Astrocyte (in vitro differentiated cells and primary cell): ENCODE measurements at regions not wholly inside any gene's neighbourhood (a gene's known extent, or its start where the extent isn't known, plus 50 kb on each side); places are given as distances from the start of the nearest gene placed in this dataset.

Experiments
- DNase-seq: peaks from one replicate; pipeline ENCODE4 v3.0.0-alpha.2; 2010; ENCODE audit warnings: low read depth
- FAIRE-seq: peaks from 2 replicates; lab custom pipeline; 2011; peaks lifted over from hg19 to GRCh38; lab: Jason Lieb, UNC
- H2AFZ ChIP-seq: 2 replicates; pipeline ENCODE4 v1.6.0; 2012; ENCODE audit warnings: low read depth, low read length, inconsistent platforms
- H3K27ac ChIP-seq: 2 replicates; pipeline ENCODE4 v1.5.1; 2011; ENCODE audit warnings: low read depth, low read length, inconsistent platforms
- H3K27me3 ChIP-seq: 2 replicates; pipeline ENCODE4 v1.6.0; 2011; ENCODE audit warnings: low read length, inconsistent platforms; ENCODE audit not compliant: insufficient read depth
- H3K36me3 ChIP-seq: 2 replicates; pipeline ENCODE4 v1.5.1; 2011; ENCODE audit warnings: low read length, inconsistent platforms; ENCODE audit not compliant: insufficient read depth
- H3K4me1 ChIP-seq: 2 replicates; pipeline ENCODE4 v1.5.1; 2011; ENCODE audit warnings: low read length, inconsistent platforms; ENCODE audit not compliant: insufficient read depth
- H3K4me2 ChIP-seq: 2 replicates; pipeline ENCODE4 v1.6.0; 2012; ENCODE audit warnings: low read length, inconsistent platforms
- H3K4me3 ChIP-seq: 2 replicates; pipeline ENCODE4 v1.5.1; 2011; ENCODE audit warnings: low read depth, mild to moderate bottlenecking, low read length, inconsistent platforms; ENCODE audit not compliant: insufficient read depth
- H3K79me2 ChIP-seq: 2 replicates; pipeline ENCODE4 v1.6.0; 2012; ENCODE audit warnings: mild to moderate bottlenecking, low read length, inconsistent platforms; ENCODE audit not compliant: insufficient read depth
- H3K9ac ChIP-seq: 2 replicates; pipeline ENCODE4 v1.6.0; 2012; ENCODE audit warnings: mild to moderate bottlenecking, low read length, inconsistent platforms
- H3K9me3 ChIP-seq: 2 replicates; pipeline ENCODE4 v1.5.1; 2012; ENCODE audit warnings: low read depth, mild to moderate bottlenecking, low read length, inconsistent platforms; ENCODE audit not compliant: insufficient read depth
- H4K20me1 ChIP-seq: 2 replicates; pipeline ENCODE4 v1.6.0; 2012; ENCODE audit warnings: low read length, inconsistent platforms; ENCODE audit not compliant: insufficient read depth
- H3K27ac Mint-ChIP-seq: one replicate; pipeline ENCODE4 v1.8.0; 2021; ENCODE audit warnings: mild to moderate bottlenecking, mixed read lengths; ENCODE audit not compliant: unreplicated experiment
- H3K27me3 Mint-ChIP-seq: one replicate; pipeline ENCODE4 v1.8.0; 2021; ENCODE audit warnings: low read depth, mixed read lengths; ENCODE audit not compliant: unreplicated experiment
- H3K36me3 Mint-ChIP-seq: one replicate; pipeline ENCODE4 v1.8.0; 2021; ENCODE audit warnings: low read depth, mixed read lengths; ENCODE audit not compliant: unreplicated experiment
- H3K4me1 Mint-ChIP-seq: one replicate; pipeline ENCODE4 v1.8.0; 2021; ENCODE audit warnings: low read depth, mixed read lengths; ENCODE audit not compliant: unreplicated experiment
- H3K4me3 Mint-ChIP-seq: one replicate; pipeline ENCODE4 v1.8.0; 2021; ENCODE audit warnings: mild to moderate bottlenecking, moderate library complexity, mixed read lengths; ENCODE audit not compliant: unreplicated experiment
- H3K9me3 Mint-ChIP-seq: one replicate; pipeline ENCODE4 v1.8.0; 2021; ENCODE audit warnings: mild to moderate bottlenecking, mixed read lengths; ENCODE audit not compliant: unreplicated experiment
- CTCF ChIP-seq: IDR thresholded peaks from 2 replicates; pipeline ENCODE4 v1.5.1; 2011; ENCODE audit warnings: low read depth, mild to moderate bottlenecking, inconsistent platforms, low read length, moderate library complexity; ENCODE audit not compliant: insufficient read depth
- EZH2 ChIP-seq: IDR thresholded peaks from 2 replicates; pipeline ENCODE4 v1.6.1; 2012; ENCODE audit warnings: mild to moderate bottlenecking, low read length, inconsistent platforms; ENCODE audit not compliant: insufficient read depth

GRCh38 chr7:86925221-86925620 lies 134.2 kb downstream of the ELAPOR2 start:
- no peaks in the 10 kb centered on the region for H3K36me3 Mint-ChIP-seq
- Histone ChIP-seq H3K9ac (no peak overlapping the region), H3K4me2 (no peak overlapping the region), H3K36me3 (no peaks in the 10 kb centered on the region), H3K4me1 (no peaks in the 10 kb centered on the region), H3K9me3 (no peaks in the 10 kb centered on the region), H3K27me3 (no peaks in the 10 kb centered on the region), H3K79me2 (no peaks in the 10 kb centered on the region), H3K4me3 (no peak overlapping the region), H4K20me1 (no peaks in the 10 kb centered on the region), H2AFZ (no peak overlapping the region), H3K27ac (no peak overlapping the region)
- H3K4me1 Mint-ChIP-seq: no peaks in the 10 kb centered on the region
- no peak overlapping the region for H3K27ac Mint-ChIP-seq
- FAIRE-seq (no peak), DNase-seq (no peak)
- H3K9me3 Mint-ChIP-seq: no peaks in the 10 kb centered on the region
- no peak overlapping the region for H3K4me3 Mint-ChIP-seq
- no peaks in the 10 kb centered on the region for H3K27me3 Mint-ChIP-seq
- TF ChIP-seq CTCF: no peak
- no peak for TF ChIP-seq EZH2

GRCh38 chr7:86923527-86923926 lies 135.9 kb downstream of the ELAPOR2 start:
- H3K4me1 Mint-ChIP-seq: no peaks in the 10 kb centered on the region
- no peaks in the 10 kb centered on the region for H3K36me3 Mint-ChIP-seq
- no peak for FAIRE-seq

More at GRCh38 chr7:86923527-86923926, 135.9 kb downstream of the ELAPOR2 start:
- H3K9me3 ChIP-seq: no peaks in the 10 kb centered on the region
- Mint-ChIP-seq H3K9me3 (no peaks in the 10 kb centered on the region), H3K4me3 (no peak overlapping the region), H3K27ac (no peak overlapping the region), H3K27me3 (no peaks in the 10 kb centered on the region)
- H3K27ac ChIP-seq: no peak overlapping the region
- H3K36me3 ChIP-seq: no peaks in the 10 kb centered on the region
- H3K9ac ChIP-seq: no peak overlapping the region
- no peaks in the 10 kb centered on the region for H3K79me2 ChIP-seq
- no peak for DNase-seq
- no peak overlapping the region for H2AFZ ChIP-seq
- no peak overlapping the region for H3K4me2 ChIP-seq
- no peaks in the 10 kb centered on the region for H3K27me3 ChIP-seq
- TF ChIP-seq CTCF: no peak
- no peak for TF ChIP-seq EZH2
- H3K4me3 ChIP-seq: no peak overlapping the region
- no peaks in the 10 kb centered on the region for H4K20me1 ChIP-seq
- no peaks in the 10 kb centered on the region for H3K4me1 ChIP-seq
